MM.1S (cell line): ENCODE measurements at regions not wholly inside any gene's neighbourhood (a gene's known extent, or its start where the extent isn't known, plus 50 kb on each side); places are given as distances from the start of the nearest gene placed in this dataset.

Source experiments
- CTCF ChIP-seq: fragments of 300-600 bp; sonication (generic); IDR thresholded peaks from 2 replicates; pipeline ENCODE4 v1.5.1; 2016; ENCODE audit warnings: antibody characterized with exemption, low read length, mixed read lengths
- EZH2 ChIP-seq: fragments of 300-600 bp; sonication (generic); optimal IDR thresholded peaks from 2 replicates; pipeline ENCODE3; 2017; ENCODE audit warnings: low read depth, mild to moderate bottlenecking, antibody characterized with exemption, low read length, mixed read lengths
- EZH2phosphoT487 ChIP-seq: fragments of 300-600 bp; sonication (generic); IDR thresholded peaks from 2 replicates; pipeline ENCODE4 v1.6.1; 2018; ENCODE audit warnings: antibody characterized with exemption, low read length

GRCh38 chr3:115524549-115524948 lies 98.8 kb upstream of the GAP43 start:
- TF ChIP-seq CTCF (no peak), EZH2phosphoT487 (no peak), EZH2 (no peak)
